GM06990 (cell line): ENCODE measurements at regions not wholly inside any gene's neighbourhood (a gene's known extent, or its start where the extent isn't known, plus 50 kb on each side); places are given as distances from the start of the nearest gene placed in this dataset.

Source experiments
- DNase-seq: peaks from one replicate; pipeline ENCODE4 v3.0.0-alpha.2; 2011; ENCODE audit not compliant: insufficient read length; ENCODE audit errors: extremely low read depth
- H3K27me3 ChIP-seq: replicated peaks from 2 replicates; pipeline ENCODE4 v1.6.0; 2011; ENCODE audit warnings: low read length; ENCODE audit not compliant: control insufficient read depth, insufficient read depth
- H3K36me3 ChIP-seq: 2 replicates; pipeline ENCODE4 v1.5.1; 2011; ENCODE audit warnings: low read length; ENCODE audit not compliant: control insufficient read depth, insufficient read depth
- H3K4me3 ChIP-seq: replicated peaks from 2 replicates; pipeline ENCODE4 v1.5.1; 2011; ENCODE audit warnings: low read depth, mild to moderate bottlenecking, control low read depth, low read length
- TF ChIP-seq, protein P1 (sequence below): IDR thresholded peaks from 2 replicates; pipeline ENCODE4 v1.5.1; 2011; ENCODE audit warnings: low read length, control low read depth, mild to moderate bottlenecking, inconsistent platforms; ENCODE audit not compliant: insufficient read depth, poor library complexity, severe bottlenecking

GRCh38 chr7:113389112-113389646 is 270.8 kb upstream of the SMIM30 start:
- Histone ChIP-seq H3K4me3 (no peak overlapping the region), H3K36me3 (no peaks in the 10 kb centered on the region), H3K27me3 (no peaks in the 10 kb centered on the region)
- DNase-seq: no peak
- TF ChIP-seq, protein P1, sequence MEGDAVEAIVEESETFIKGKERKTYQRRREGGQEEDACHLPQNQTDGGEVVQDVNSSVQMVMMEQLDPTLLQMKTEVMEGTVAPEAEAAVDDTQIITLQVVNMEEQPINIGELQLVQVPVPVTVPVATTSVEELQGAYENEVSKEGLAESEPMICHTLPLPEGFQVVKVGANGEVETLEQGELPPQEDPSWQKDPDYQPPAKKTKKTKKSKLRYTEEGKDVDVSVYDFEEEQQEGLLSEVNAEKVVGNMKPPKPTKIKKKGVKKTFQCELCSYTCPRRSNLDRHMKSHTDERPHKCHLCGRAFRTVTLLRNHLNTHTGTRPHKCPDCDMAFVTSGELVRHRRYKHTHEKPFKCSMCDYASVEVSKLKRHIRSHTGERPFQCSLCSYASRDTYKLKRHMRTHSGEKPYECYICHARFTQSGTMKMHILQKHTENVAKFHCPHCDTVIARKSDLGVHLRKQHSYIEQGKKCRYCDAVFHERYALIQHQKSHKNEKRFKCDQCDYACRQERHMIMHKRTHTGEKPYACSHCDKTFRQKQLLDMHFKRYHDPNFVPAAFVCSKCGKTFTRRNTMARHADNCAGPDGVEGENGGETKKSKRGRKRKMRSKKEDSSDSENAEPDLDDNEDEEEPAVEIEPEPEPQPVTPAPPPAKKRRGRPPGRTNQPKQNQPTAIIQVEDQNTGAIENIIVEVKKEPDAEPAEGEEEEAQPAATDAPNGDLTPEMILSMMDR: no peak

DNA sequence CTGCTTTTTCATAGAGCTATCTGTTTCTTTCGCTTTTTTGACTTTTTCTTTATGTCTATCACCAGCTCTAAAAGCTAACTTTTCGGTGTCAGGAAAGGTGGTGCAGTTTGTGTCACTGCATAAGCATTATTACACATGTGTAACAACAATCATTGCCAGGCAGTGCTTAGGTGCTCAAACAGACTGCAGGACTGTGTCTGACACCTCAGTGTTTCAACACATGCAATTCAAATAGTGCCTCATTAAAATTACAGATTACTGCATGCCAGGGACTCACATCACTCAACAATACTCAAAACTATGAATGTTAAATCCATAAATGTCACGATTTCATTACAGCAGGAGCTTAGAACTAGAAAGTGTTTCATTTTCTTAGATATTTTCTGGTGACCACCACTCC is 265.3 kb upstream of the SMIM30 start:
- Histone ChIP-seq H3K4me3 (no peak overlapping the region), H3K27me3 (no peaks in the 10 kb centered on the region), H3K36me3 (no peaks in the 10 kb centered on the region)
- TF ChIP-seq, protein P1: no peak
- DNase-seq: no peak

DNA sequence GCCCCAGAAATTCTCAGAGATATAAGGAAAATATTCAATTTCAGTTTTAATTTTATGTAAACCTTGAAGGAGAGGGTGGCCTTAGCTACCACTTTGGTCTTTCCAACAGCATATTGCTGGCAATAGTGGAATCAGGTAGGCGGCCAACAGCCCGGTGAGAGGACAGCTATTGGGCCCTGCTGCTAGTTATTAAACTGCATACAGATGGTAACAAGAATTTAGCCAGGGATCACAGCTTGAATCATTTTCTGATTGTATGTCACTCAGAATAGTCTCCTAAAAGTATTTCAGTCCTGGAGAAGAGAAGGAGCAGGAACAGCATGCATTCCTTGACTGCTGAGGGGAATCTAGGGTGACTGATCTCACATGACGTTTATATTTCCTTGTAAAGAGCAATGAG is 261.4 kb upstream of the SMIM30 start:
- H3K27me3 ChIP-seq: no peaks in the 10 kb centered on the region
- TF ChIP-seq, protein P1: no peak
- no peaks in the 10 kb centered on the region for H3K36me3 ChIP-seq
- DNase-seq: no peak
- no peak overlapping the region for H3K4me3 ChIP-seq

- no peak for DNase-seq
- H3K27me3 ChIP-seq: no peaks in the 10 kb centered on the region
These were observed 256.6 kb upstream of the SMIM30 start for GRCh38 chr7:113374955-113375354.

GRCh38 chr7:113373863-113374262 is 255.5 kb upstream of the SMIM30 start:
- Histone ChIP-seq H3K36me3 (no peaks in the 10 kb centered on the region), H3K4me3 (no peak overlapping the region), H3K27me3 (no peaks in the 10 kb centered on the region)
- TF ChIP-seq, protein P1: no peak
- no peak for DNase-seq

More at GRCh38 chr7:113374955-113375354, 256.6 kb upstream of the SMIM30 start:
- TF ChIP-seq, protein P1: no peak
- Histone ChIP-seq H3K36me3 (no peaks in the 10 kb centered on the region), H3K4me3 (no peak overlapping the region)
